Kidney (tissue), 13 donors: ENCODE measurements at regions not wholly inside any gene's neighbourhood (a gene's known extent, or its start where the extent isn't known, plus 50 kb on each side); places are given as distances from the start of the nearest gene placed in this dataset.

Experiments used
- DNase-seq, 5 donors: peaks; one replicate each; pipeline ENCODE4 v3.0.0-alpha.2; 2013 to 2020
- FAIRE-seq: peaks from 2 replicates; lab custom pipeline; 2012; peaks lifted over from hg19 to GRCh38; lab: Jason Lieb, UNC
- H3K27ac ChIP-seq, 2 donors: one replicate each; pipeline ENCODE4 v1.7.0; 2013; ENCODE audit warnings: low read depth in 2 of 2, low read length in 2 of 2, inconsistent platforms in 1 of 2
- H3K27me3 ChIP-seq: one replicate; pipeline ENCODE4 v1.7.1; 2013; ENCODE audit warnings: low read length, inconsistent platforms; ENCODE audit not compliant: control insufficient read depth, insufficient read depth
- H3K36me3 ChIP-seq, 3 donors: one replicate each; pipeline versions ENCODE4 v1.7.0 to v1.7.1; 2013; ENCODE audit warnings: low read length in 3 of 3, control low read depth in 1 of 3, inconsistent platforms in 1 of 3; ENCODE audit not compliant: insufficient read depth in 3 of 3, control insufficient read depth in 2 of 3
- H3K4me1 ChIP-seq, 3 donors: one replicate each; pipeline versions ENCODE4 v1.7.0 to v1.7.1; 2013; ENCODE audit warnings: low read length in 3 of 3, inconsistent platforms in 1 of 3, low read depth in 1 of 3; ENCODE audit not compliant: control insufficient read depth in 2 of 3, insufficient read depth in 2 of 3
- H3K4me3 ChIP-seq, 3 donors: one replicate each; pipeline versions ENCODE4 v1.7.0 to v1.8.1; 2013; ENCODE audit warnings: low read length in 3 of 3, control low read depth in 1 of 3, inconsistent platforms in 1 of 3
- H3K9ac ChIP-seq, 3 donors: one replicate each; pipeline versions ENCODE4 v1.7.0 to v1.7.1; 2013; ENCODE audit warnings: low read length in 3 of 3, control low read depth in 1 of 3, inconsistent platforms in 1 of 3
- H3K9me3 ChIP-seq, 3 donors: one replicate each; pipeline versions ENCODE4 v1.7.0 to v1.7.1; 2013; ENCODE audit warnings: low read length in 3 of 3, control low read depth in 1 of 3, inconsistent platforms in 1 of 3; ENCODE audit not compliant: control insufficient read depth in 2 of 3, insufficient read depth in 1 of 3
- CTCF ChIP-seq: IDR thresholded peaks from 3 replicates; pipeline ENCODE4 v1.5.1; 2012; ENCODE audit warnings: mild to moderate bottlenecking, moderate library complexity, borderline replicate concordance; ENCODE audit not compliant: insufficient read depth; ENCODE audit errors: extremely low read depth
- intact Hi-C: fragments of 100-400 bp; cut with DNase I; formaldehyde crosslinking; loops from one replicate; pipeline ENCODE4 v1.11.1; 2022
- donor health status: control.
- donor health status: control.
- donor health status: control.
- donor health status: control.
- donor health status: control.
- donor health status: DM: yes; HTN: yes; CAD: no.
- donor health status: Normal renal cell carcinoma (clear cell type).

- Histone ChIP-seq H3K27ac (no peak overlapping the region), H3K4me1 (no peaks in the 10 kb centered on the region), H3K9me3 (no peaks in the 10 kb centered on the region), H3K4me3 (no peak overlapping the region), H3K36me3 (no peaks in the 10 kb centered on the region), H3K27me3 (no peaks in the 10 kb centered on the region), H3K9ac (no peak overlapping the region)
- intact Hi-C loops = no loop called here
- TF ChIP-seq CTCF = no peak
- FAIRE-seq = no peak
- DNase-seq = no peak
Observed at GRCh38 chr16:80171746-80172145, 369.0 kb upstream of the DYNLRB2 start.

- H3K27me3 ChIP-seq = no peaks in the 10 kb centered on the region
- H3K9ac ChIP-seq = no peak overlapping the region
- no peak for TF ChIP-seq CTCF
- H3K27ac ChIP-seq = no peak overlapping the region
- no peak overlapping the region for H3K4me3 ChIP-seq
- H3K9me3 ChIP-seq = no peaks in the 10 kb centered on the region
- no peaks in the 10 kb centered on the region for H3K36me3 ChIP-seq
- no peaks in the 10 kb centered on the region for H3K4me1 ChIP-seq
- FAIRE-seq (no peak), DNase-seq (no peak)
- intact Hi-C loops = no loop called here
Observed at GRCh38 chr16:80171199-80171598, 369.6 kb upstream of the DYNLRB2 start.

- H3K9ac ChIP-seq = no peak overlapping the region
- no peak overlapping the region for H3K27ac ChIP-seq
- H3K9me3 ChIP-seq = no peaks in the 10 kb centered on the region
- H3K4me3 ChIP-seq = no peak overlapping the region
- H3K27me3 ChIP-seq = no peaks in the 10 kb centered on the region
- FAIRE-seq (no peak), DNase-seq (peak in 4 of 5 donors; percentile 63 to 90 (median 80))
- no peaks in the 10 kb centered on the region for H3K36me3 ChIP-seq
- no peak for TF ChIP-seq CTCF
- H3K4me1 ChIP-seq = no peaks in the 10 kb centered on the region
- intact Hi-C loops = no loop called here
Observed at GRCh38 chr16:80167657-80168390, 373.0 kb upstream of the DYNLRB2 start.

- Histone ChIP-seq H3K27ac (no peak overlapping the region), H3K4me3 (no peak overlapping the region), H3K27me3 (no peaks in the 10 kb centered on the region), H3K9me3 (no peaks in the 10 kb centered on the region), H3K4me1 (no peaks in the 10 kb centered on the region), H3K36me3 (no peaks in the 10 kb centered on the region), H3K9ac (no peak overlapping the region)
- TF ChIP-seq CTCF = no peak
- FAIRE-seq (no peak), DNase-seq (no peak)
- intact Hi-C loops = no loop called here
Observed at GRCh38 chr16:80166082-80166481, 374.7 kb upstream of the DYNLRB2 start.
